ENCODE measurements at regions not wholly inside any gene's neighbourhood (a gene's known extent, or its start where the extent isn't known, plus 50 kb on each side); places are given as distances from the start of the nearest gene placed in this dataset.

GRCh38 chr2:60282886-60283285 is 270.6 kb downstream of the BCL11A start:
- DNase-seq = no peak
- Histone ChIP-seq H3K27me3 (replicated peaks; ENCODE audit: insufficient read depth, low read length) (no peaks in the 10 kb centered on the region), H3K79me2 (ENCODE audit: low read length) (no peaks in the 10 kb centered on the region), H3K4me2 (ENCODE audit: low read depth, low read length) (no peak overlapping the region), H3K27ac (ENCODE audit: low read length) (no peak overlapping the region), H3K4me3 (ENCODE audit: low read length) (no peak overlapping the region), H3K9me2 (replicated peaks; ENCODE audit: insufficient read depth, low read length) (no peaks in the 10 kb centered on the region), H3K36me3 (replicated peaks; ENCODE audit: insufficient read depth, low read length) (no peaks in the 10 kb centered on the region), H3K9ac (ENCODE audit: low read length) (no peak overlapping the region), H3K9me3 (replicated peaks; ENCODE audit: insufficient read depth, low read length) (no peaks in the 10 kb centered on the region), H4K20me1 (ENCODE audit: insufficient read depth, low read length) (no peaks in the 10 kb centered on the region), H3K4me1 (ENCODE audit: low read length) (no peaks in the 10 kb centered on the region), H3F3A (ENCODE audit: insufficient read depth, low read length) (no peaks in the 10 kb centered on the region), H2AFZ (ENCODE audit: low read length) (no peak overlapping the region)
- TF ChIP-seq EZH2 (optimal IDR thresholded peaks at IDR 0.05; ENCODE audit: low read depth, low read length) (no peak), EZH2phosphoT487 (IDR thresholded peaks at IDR 0.05; ENCODE audit: low read length) (no peak), CTCF (IDR thresholded peaks at IDR 0.05; ENCODE audit: low read length) (no peak)

DNA sequence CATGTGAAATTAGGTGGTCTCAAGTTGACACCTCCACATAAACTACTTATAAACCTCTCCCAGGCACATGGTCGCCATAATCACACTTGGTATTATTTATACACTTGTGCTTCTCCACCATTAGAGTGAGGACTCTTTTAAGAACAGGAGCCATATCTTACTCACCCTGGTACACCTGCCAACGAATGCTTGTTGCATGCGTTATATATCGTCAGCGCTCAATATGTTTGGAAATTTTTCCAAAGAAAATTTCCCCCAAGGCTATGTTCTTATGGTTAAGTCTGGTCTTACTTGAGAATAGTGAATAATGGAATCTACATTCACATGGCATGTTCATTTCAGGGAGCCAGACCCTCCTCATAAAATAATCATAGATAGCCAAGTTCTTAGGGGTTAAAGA is 271.7 kb downstream of the BCL11A start:
- TF ChIP-seq CTCF (IDR thresholded peaks at IDR 0.05; ENCODE audit: low read length) (no peak), EZH2 (optimal IDR thresholded peaks at IDR 0.05; ENCODE audit: low read depth, low read length) (no peak), EZH2phosphoT487 (IDR thresholded peaks at IDR 0.05; ENCODE audit: low read length) (no peak)
- H4K20me1 ChIP-seq (ENCODE audit: insufficient read depth, low read length) = no peaks in the 10 kb centered on the region
- H3K9me3 ChIP-seq (replicated peaks; ENCODE audit: insufficient read depth, low read length) = no peaks in the 10 kb centered on the region
- no peak overlapping the region for H3K9ac ChIP-seq (ENCODE audit: low read length)
- no peaks in the 10 kb centered on the region for H3K27me3 ChIP-seq (replicated peaks; ENCODE audit: insufficient read depth, low read length)
- H2AFZ ChIP-seq (ENCODE audit: low read length) = no peak overlapping the region
- no peak overlapping the region for H3K27ac ChIP-seq (ENCODE audit: low read length)
- H3K36me3 ChIP-seq (replicated peaks; ENCODE audit: insufficient read depth, low read length) = no peaks in the 10 kb centered on the region
- H3K4me1 ChIP-seq (ENCODE audit: low read length) = no peaks in the 10 kb centered on the region
- DNase-seq = no peak
- H3K79me2 ChIP-seq (ENCODE audit: low read length) = no peaks in the 10 kb centered on the region
- no peaks in the 10 kb centered on the region for H3F3A ChIP-seq (ENCODE audit: insufficient read depth, low read length)
- H3K4me2 ChIP-seq (ENCODE audit: low read depth, low read length) = no peak overlapping the region
- H3K9me2 ChIP-seq (replicated peaks; ENCODE audit: insufficient read depth, low read length) = no peaks in the 10 kb centered on the region
- no peak overlapping the region for H3K4me3 ChIP-seq (ENCODE audit: low read length)

DNA sequence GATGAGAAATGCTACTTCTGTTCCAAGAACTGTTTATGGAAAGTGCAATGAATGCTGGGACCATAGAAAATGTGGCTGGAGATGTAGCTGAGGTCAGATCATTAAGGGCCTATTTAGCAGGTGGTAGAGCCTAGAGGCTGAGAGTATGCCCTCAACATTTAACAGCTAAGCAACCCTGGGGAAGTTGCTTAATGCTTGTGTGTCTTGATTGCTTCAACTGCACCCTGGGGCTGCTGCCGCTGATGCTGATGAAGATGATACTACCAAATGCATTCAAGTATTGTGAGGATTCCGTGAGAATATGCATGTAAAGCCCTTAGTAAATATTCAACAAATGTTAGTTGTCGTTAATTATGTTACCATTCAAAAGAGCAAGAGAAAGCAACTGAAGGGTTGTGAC is 273.2 kb downstream of the BCL11A start:
- H3K9ac ChIP-seq (ENCODE audit: low read length) = no peak overlapping the region
- H3K36me3 ChIP-seq (replicated peaks; ENCODE audit: insufficient read depth, low read length) = no peaks in the 10 kb centered on the region
- TF ChIP-seq EZH2 (optimal IDR thresholded peaks at IDR 0.05; ENCODE audit: low read depth, low read length) (no peak), CTCF (IDR thresholded peaks at IDR 0.05; ENCODE audit: low read length) (no peak), EZH2phosphoT487 (IDR thresholded peaks at IDR 0.05; ENCODE audit: low read length) (no peak)
- H3K27me3 ChIP-seq (replicated peaks; ENCODE audit: insufficient read depth, low read length) = no peaks in the 10 kb centered on the region
- no peak overlapping the region for H2AFZ ChIP-seq (ENCODE audit: low read length)
- H4K20me1 ChIP-seq (ENCODE audit: insufficient read depth, low read length) = no peaks in the 10 kb centered on the region
- no peaks in the 10 kb centered on the region for H3K79me2 ChIP-seq (ENCODE audit: low read length)
- no peak overlapping the region for H3K4me2 ChIP-seq (ENCODE audit: low read depth, low read length)
- no peak overlapping the region for H3K27ac ChIP-seq (ENCODE audit: low read length)
- DNase-seq = no peak
- no peak overlapping the region for H3K4me3 ChIP-seq (ENCODE audit: low read length)
- no peaks in the 10 kb centered on the region for H3F3A ChIP-seq (ENCODE audit: insufficient read depth, low read length)
- H3K9me2 ChIP-seq (replicated peaks; ENCODE audit: insufficient read depth, low read length) = no peaks in the 10 kb centered on the region
- H3K4me1 ChIP-seq (ENCODE audit: low read length) = no peaks in the 10 kb centered on the region
- H3K9me3 ChIP-seq (replicated peaks; ENCODE audit: insufficient read depth, low read length) = no peaks in the 10 kb centered on the region

Measured in MM.1S (cell line).